Mucosa of descending colon (tissue), 3 donors: ENCODE measurements at regions not wholly inside any gene's neighbourhood (a gene's known extent, or its start where the extent isn't known, plus 50 kb on each side); places are given as distances from the start of the nearest gene placed in this dataset.

ENCODE experiments used
- ATAC-seq: fragments of 200-7000 bp; cut with Tn5 transposase; one replicate; pipeline ENCODE4 v1.9.1; 2020; ENCODE audit warnings: mild to moderate bottlenecking, moderate library complexity
- DNase-seq, 3 donors: peaks; one replicate each; pipeline ENCODE4 v3.0.0-alpha.2; 2020
- H3K36me3 ChIP-seq: fragments of 200-600 bp; one replicate; pipeline ENCODE4 v1.8.0; 2021; ENCODE audit warnings: low read depth, mild to moderate bottlenecking
- H3K4me1 ChIP-seq: fragments of 200-600 bp; one replicate; pipeline ENCODE4 v1.8.0; 2021; ENCODE audit warnings: low read depth, mild to moderate bottlenecking
- H3K4me3 ChIP-seq: fragments of 200-600 bp; one replicate; pipeline ENCODE4 v1.8.0; 2021; ENCODE audit warnings: mild to moderate bottlenecking
- H3K9me3 ChIP-seq: fragments of 200-600 bp; one replicate; pipeline ENCODE4 v1.8.0; 2021; ENCODE audit warnings: mild to moderate bottlenecking
- CTCF ChIP-seq: fragments of 200-600 bp; IDR thresholded peaks from one replicate; pipeline ENCODE4 v1.8.0; 2022; ENCODE audit warnings: antibody characterized with exemption, mild to moderate bottlenecking
- intact Hi-C, 2 donors: fragments of 100-400 bp; cut with DNase I in 1 of 2; cut with micrococcal nuclease in 1 of 2; formaldehyde crosslinking; loops; one replicate each; pipeline versions ENCODE4 v1.11.0 to v1.11.1; 2022; cut with DNase I, micrococcal nuclease
- donor health status: DM: no; HTN: no; CAD: no; lungs with moderate emphysema.
- donor health status: DM: no; HTN: no; CAD: no.
- donor health status: DM: no; HTN: yes; CAD: no.

GRCh38 chr5:103498800-103499551, 63.6 kb downstream of the NUDT12 start:
- DNase-seq = no peak
- H3K4me1 ChIP-seq = no peaks in the 10 kb centered on the region
- intact Hi-C loops = no loop called here
- peaks cover 2% of the 10 kb centered on the region for H3K9me3 ChIP-seq
- no peak overlapping the region for H3K4me3 ChIP-seq
- no peak for ATAC-seq
- no peak for TF ChIP-seq CTCF
- H3K36me3 ChIP-seq = no peaks in the 10 kb centered on the region

GRCh38 chr5:103498211-103498610, 64.4 kb downstream of the NUDT12 start:
- no peak for TF ChIP-seq CTCF
- H3K36me3 ChIP-seq = no peaks in the 10 kb centered on the region
- DNase-seq = no peak
- intact Hi-C loops = no loop called here
- no peak for ATAC-seq
- peaks cover 2% of the 10 kb centered on the region for H3K9me3 ChIP-seq
- no peak overlapping the region for H3K4me3 ChIP-seq
- H3K4me1 ChIP-seq = no peaks in the 10 kb centered on the region

- no peak for TF ChIP-seq CTCF
- Histone ChIP-seq H3K4me3 (no peak overlapping the region), H3K36me3 (no peaks in the 10 kb centered on the region), H3K9me3 (peaks cover 2% of the 10 kb centered on the region), H3K4me1 (no peaks in the 10 kb centered on the region)
- ATAC-seq (no peak), DNase-seq (no peak)
- intact Hi-C loops = no loop called here
Measured at GRCh38 chr5:103497781-103498180, 64.8 kb downstream of the NUDT12 start.

- intact Hi-C loops = no loop called here
Measured at GRCh38 chr5:103490030-103490739, 72.4 kb downstream of the NUDT12 start.

GRCh38 chr5:103489307-103489706, 73.3 kb downstream of the NUDT12 start:
- Histone ChIP-seq H3K4me1 (no peaks in the 10 kb centered on the region), H3K36me3 (no peaks in the 10 kb centered on the region), H3K4me3 (no peak overlapping the region), H3K9me3 (peaks cover 2% of the 10 kb centered on the region)
- no peak for TF ChIP-seq CTCF
- ATAC-seq = no peak
- DNase-seq = no peak
- intact Hi-C loops = no loop called here

More at GRCh38 chr5:103490030-103490739, 72.4 kb downstream of the NUDT12 start:
- ATAC-seq (no peak), DNase-seq (no peak)
- TF ChIP-seq CTCF = no peak
- Histone ChIP-seq H3K9me3 (peaks cover 2% of the 10 kb centered on the region), H3K36me3 (no peaks in the 10 kb centered on the region), H3K4me1 (no peaks in the 10 kb centered on the region), H3K4me3 (no peak overlapping the region)
